ENCODE measurements at regions not wholly inside any gene's neighbourhood (a gene's known extent, or its start where the extent isn't known, plus 50 kb on each side); places are given as distances from the start of the nearest gene placed in this dataset.
"Not testable (repeated sequence)": the region's sequence is repeated elsewhere in the genome, so short reads cannot be mapped to it uniquely, and the experiment has no call there.

DNA sequence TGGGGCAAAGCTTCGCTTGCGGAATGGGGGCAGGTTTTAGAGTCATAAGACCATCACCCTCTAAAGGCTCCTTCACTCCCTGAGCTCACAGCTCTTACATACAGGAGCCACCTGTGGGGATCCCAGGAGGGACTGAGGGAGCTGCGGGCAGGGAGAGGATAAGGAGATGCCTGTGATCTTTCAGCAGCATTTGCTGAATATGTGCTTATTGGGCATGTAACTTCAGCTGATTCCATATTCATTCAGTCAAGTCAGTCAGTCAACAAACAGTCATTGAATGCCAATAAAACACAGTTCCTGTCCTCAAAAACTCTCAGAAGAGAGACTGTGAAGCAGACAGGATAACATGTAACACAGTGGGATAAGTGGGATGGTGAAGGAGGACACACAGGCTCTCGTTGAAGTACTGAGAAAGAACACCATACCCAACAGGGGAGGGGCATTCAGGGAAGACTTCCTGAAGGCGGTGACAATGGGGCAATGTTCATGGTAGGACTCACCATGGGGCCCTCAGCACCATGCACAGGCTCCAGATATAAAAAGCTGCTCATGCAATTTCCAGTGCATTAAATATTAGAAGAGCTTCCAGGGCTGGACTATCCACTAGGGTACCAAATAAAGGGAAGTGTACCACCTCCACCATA lies 240.9 kb downstream of the UACA start:
- DNase-seq, result no peak

- no peak for DNase-seq
Measured at GRCh38 chr15:70521576-70522322, 241.6 kb downstream of the UACA start.

- no peak for DNase-seq
Measured at GRCh38 chr15:70519616-70520015, 243.7 kb downstream of the UACA start.

GRCh38 chr15:70519004-70519365 lies 244.4 kb downstream of the UACA start:
- no peak for DNase-seq

DNA sequence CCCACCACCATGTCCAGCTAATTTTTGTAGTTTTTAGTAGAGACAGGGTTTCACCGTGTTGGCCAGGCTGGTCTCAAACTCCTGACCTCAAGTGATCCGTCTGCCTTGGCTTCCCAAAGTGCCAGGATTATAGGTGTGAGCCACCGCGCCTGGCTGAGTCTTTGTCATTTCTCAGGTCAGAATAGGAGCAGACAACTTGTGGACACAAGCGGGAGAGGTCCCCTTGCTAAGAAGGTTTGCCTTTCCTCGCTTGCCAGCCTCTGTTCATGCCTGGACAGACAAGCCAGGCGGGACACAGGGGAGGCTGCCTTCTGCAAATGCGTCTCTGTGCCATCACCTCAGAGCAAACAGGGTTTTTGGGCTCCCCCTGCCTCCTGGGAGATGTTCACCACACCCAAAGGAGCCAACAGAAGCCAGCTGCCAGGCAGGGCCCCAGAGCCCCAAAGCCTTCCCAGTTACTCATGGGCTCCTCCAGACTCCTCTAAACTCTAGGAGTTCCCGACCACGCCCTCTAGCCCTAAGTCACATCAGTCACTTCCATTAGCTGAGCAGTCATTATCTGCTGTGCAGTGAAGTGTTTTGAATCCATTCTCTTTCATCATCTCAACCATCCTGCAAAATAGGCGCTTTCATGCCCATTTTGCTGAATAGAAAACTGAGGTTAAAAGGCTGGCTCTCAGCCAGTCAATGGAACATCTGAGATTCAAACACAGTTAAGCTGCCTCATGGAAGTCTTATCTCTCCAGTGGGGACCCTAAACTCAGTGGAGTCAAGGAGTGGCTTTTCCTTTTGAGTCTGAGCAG lies 245.0 kb downstream of the UACA start:
- no peak for DNase-seq

- DNase-seq, result no peak
Measured at GRCh38 chr15:70517194-70517590, 246.2 kb downstream of the UACA start.

GRCh38 chr15:70516408-70517193 lies 246.8 kb downstream of the UACA start:
- DNase-seq, result no peak

DNA sequence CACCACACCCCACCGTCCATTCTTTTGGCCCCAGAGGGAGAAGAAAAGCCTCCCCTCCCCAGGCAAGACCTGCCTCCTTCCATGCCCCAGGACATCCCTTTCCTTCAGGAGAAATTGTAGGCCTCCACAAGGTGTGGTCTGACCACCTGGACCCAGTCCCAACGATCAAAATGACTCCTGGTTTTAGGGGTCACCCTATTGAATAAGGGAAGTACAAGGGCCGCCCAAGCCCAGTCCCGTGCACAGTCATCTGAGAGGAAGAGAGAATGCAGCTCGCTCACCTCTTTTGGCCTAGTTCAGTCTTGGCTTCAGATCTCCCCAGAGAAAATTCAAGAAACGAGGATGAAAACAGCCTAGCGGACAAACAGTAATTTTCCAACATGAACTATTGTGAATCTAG lies 249.1 kb downstream of the UACA start:
- DNase-seq, result no peak

DNA sequence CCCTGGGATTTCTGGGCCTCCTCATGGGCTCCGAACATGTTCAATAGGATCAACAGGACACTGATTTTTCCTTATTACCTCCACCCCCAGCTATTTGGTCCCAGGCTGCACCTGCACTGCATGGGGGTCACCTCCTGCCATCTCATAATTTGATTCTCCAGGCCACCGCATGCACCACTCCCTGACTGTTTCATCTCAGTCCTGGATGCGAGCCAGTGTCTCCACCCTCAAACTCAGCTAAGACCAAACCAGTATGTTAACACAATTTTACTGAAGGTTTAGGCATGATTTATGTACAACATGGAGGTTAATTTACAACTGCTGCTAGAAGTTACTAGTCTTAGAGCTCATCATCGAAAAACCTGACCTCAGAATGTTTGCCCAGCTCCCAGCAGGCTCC lies 249.5 kb downstream of the UACA start:
- no peak for DNase-seq

DNA sequence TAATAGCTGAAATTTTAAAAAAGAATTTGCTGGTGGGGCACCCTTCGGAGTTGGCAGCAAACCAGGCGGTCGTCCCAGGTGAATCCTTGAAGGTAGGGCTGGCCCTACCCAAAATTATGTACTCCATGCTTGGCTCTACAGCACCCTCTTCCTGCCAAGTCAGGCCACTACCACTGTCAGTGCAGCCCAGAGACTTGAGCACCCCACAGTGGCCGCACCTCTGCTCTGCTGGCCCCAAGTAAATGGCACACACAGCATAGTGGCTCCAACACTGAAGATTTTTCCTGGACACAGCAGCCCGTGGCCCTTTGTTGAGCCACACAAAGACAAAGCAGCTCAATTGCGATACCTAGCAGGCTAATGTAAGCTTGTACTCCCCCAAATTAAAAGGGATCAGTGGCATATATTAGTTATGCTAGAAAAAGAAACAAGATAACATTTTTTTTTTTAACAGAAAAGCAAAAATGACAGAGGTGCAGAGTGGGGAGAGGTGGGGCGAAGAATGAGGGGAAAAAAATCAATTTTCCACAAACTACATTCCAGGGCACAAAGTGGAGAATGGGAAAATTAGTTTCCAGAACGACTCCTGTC lies 250.5 kb downstream of the UACA start:
- DNase-seq, result peak; percentile 79

- DNase-seq, result not testable (repeated sequence)
Measured at GRCh38 chr15:70511972-70512587, 251.3 kb downstream of the UACA start.

GRCh38 chr15:70510433-70510832 lies 252.9 kb downstream of the UACA start:
- DNase-seq, result no peak

DNA sequence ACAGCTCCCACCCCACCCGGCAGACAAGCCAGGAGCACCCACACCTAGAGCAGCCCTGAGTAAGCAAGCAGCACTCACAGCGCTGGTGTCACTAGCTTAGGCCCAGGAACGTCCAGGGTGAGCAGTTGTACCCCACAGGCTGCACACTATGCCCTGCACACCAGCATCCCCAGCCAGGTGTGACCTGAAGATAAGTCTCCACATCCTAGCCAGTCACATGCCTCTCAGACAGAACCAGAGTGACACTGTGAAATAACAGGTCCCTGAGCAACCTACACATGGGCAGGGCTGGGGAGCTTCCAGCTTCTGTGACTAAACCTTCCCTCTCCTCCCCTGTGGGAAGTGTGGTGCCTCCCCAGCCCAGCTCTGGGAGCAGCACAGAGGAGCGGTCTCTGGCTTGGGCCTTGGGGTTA lies 253.6 kb downstream of the UACA start:
- DNase-seq, result no peak

GRCh38 chr15:70509282-70509662 lies 254.1 kb downstream of the UACA start:
- DNase-seq, result peak; percentile 90

GRCh38 chr15:70508561-70509281 lies 254.6 kb downstream of the UACA start:
- DNase-seq, result peak; percentile 88

- peak; percentile 95 for DNase-seq
Measured at GRCh38 chr15:70507772-70508371, 255.5 kb downstream of the UACA start.

DNA sequence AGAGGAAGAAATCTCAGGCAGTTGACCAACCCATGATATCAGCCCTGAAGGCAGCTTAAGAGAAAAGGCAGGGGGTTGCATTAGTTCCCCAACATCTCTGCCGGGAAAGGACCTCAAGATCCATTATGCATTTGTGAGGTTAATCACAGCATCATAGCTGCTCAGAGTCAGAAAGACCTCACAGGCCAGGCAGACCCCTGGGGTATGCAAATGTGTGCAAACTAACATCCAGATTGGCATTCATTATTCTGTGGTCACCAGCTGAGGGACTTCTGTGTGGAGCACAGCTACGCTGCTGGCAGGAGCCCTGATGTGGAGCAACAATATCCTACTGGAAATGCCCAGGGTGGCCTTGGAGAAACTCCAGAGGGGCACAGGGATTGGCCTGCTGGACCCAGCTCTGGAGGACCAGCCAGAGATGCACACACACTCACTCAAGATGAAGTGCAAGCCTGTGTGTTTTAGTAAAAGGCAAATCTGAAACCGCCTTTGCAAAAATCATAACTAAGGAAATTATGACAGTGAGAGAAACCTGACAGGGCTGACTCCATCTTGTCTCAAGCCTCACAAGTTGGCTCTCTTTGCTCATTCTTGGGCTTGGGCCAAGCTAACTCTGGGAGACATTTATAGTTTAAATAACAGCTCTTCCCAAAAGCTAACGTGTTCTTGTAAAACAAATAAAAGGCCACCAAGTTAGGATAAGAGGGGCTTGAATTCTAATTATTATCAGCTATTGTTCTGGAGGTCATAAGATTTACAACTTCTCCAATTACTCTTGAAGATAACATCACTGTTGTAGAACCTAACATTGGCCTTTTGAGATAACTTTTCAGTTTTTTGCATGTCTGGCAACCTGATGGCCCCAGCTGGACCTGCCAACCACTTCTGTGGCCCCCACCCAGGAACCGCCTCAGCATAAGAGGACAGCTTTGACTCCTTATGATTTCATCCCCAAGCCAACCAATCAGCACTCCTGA lies 257.1 kb downstream of the UACA start:
- peak; percentile 58 for DNase-seq

GRCh38 chr15:70505411-70505919 lies 257.9 kb downstream of the UACA start:
- peak; percentile 75 for DNase-seq

DNA sequence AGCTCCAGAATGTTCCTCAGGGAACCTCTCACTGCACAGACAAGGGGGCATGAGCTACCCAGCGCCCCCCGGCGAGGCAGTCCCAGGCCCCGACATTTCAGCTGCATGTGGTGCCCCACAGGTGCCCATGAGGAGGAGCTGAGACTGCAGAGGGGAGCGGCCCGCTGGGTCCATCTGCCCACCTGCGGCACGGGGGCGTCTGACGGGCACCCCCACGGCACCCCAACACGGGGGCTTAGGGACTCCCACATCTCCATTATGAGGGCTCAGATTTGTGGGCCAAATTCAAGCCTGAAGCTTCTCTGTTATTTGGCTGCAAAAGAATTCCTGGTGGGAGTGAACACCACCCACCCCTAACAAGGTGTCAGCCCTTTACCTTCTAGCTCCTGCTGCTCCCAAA lies 258.4 kb downstream of the UACA start:
- no peak for DNase-seq
